Lower leg skin (tissue), 3 donors: ENCODE measurements at regions not wholly inside any gene's neighbourhood (a gene's known extent, or its start where the extent isn't known, plus 50 kb on each side); places are given as distances from the start of the nearest gene placed in this dataset.

Experiments
- POLR2A ChIP-seq, 2 donors: fragments of 450-650 bp; IDR thresholded peaks; one replicate each; pipeline ENCODE4 v1.6.1; 2016 to 2017; ENCODE audit warnings: antibody characterized with exemption in 2 of 2, mild to moderate bottlenecking in 1 of 2, moderate library complexity in 1 of 2
- TF ChIP-seq, protein P1 (sequence below), 3 donors: fragments of 450-650 bp; IDR thresholded peaks; one replicate each; pipeline ENCODE4 v1.5.1; 2016; ENCODE audit warnings: antibody characterized with exemption in 3 of 3, mild to moderate bottlenecking in 3 of 3, moderate library complexity in 2 of 3

DNA sequence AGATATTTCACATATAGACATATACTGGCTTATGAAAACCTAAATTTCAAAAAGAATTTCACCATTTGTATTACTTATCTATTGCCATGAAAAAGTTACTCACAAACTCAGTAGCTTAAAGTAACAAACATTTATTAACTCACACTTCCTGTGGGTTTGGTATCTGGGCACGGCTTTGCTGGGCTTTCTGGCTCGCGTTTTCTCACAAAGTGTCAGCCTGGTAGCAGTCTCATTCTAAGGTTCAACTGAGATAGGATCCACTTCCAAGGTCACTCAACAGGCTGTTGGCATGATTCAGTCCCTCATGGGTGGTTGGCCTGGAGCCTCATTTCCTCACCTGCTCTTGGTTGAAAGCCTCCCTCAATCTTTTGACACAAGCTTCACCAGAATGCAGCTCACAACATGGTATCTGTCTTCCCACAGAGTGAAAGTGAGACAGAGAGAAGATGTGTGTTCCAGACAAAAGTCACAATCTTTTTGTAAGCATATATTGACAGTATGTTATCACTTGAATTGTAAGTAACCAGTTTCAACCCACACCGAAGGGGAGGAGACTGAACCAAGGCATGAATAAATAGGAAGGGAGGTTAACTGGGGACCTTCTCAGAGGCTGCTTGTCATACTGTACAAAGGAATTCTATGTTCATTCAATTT lies 1065.8 kb upstream of the SPRY2 start:
- TF ChIP-seq, protein P1, sequence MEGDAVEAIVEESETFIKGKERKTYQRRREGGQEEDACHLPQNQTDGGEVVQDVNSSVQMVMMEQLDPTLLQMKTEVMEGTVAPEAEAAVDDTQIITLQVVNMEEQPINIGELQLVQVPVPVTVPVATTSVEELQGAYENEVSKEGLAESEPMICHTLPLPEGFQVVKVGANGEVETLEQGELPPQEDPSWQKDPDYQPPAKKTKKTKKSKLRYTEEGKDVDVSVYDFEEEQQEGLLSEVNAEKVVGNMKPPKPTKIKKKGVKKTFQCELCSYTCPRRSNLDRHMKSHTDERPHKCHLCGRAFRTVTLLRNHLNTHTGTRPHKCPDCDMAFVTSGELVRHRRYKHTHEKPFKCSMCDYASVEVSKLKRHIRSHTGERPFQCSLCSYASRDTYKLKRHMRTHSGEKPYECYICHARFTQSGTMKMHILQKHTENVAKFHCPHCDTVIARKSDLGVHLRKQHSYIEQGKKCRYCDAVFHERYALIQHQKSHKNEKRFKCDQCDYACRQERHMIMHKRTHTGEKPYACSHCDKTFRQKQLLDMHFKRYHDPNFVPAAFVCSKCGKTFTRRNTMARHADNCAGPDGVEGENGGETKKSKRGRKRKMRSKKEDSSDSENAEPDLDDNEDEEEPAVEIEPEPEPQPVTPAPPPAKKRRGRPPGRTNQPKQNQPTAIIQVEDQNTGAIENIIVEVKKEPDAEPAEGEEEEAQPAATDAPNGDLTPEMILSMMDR (IDR thresholded peaks at IDR 0.05), result no peak
- TF ChIP-seq POLR2A (IDR thresholded peaks at IDR 0.05), result no peak
